Fibroblast of the aortic adventitia (primary cell): ENCODE measurements at regions not wholly inside any gene's neighbourhood (a gene's known extent, or its start where the extent isn't known, plus 50 kb on each side); places are given as distances from the start of the nearest gene placed in this dataset.

ENCODE experiments used
- DNase-seq: peaks from one replicate; pipeline ENCODE4 v3.0.0-alpha.2; 2010; ENCODE audit warnings: low read depth
- H3K4me3 ChIP-seq: 2 replicates; pipeline ENCODE4 v1.5.1; 2011; ENCODE audit warnings: low read depth, mild to moderate bottlenecking, control low read depth, low read length, moderate library complexity
- CTCF ChIP-seq: IDR thresholded peaks from 2 replicates; pipeline ENCODE4 v1.5.1; 2011; ENCODE audit warnings: mild to moderate bottlenecking, low read length, control low read depth, inconsistent platforms; ENCODE audit not compliant: insufficient read depth

GRCh38 chr5:175082866-175083590 lies 358.6 kb downstream of the MSX2 start:
- DNase-seq: no peak
- TF ChIP-seq CTCF: no peak
- no peak overlapping the region for H3K4me3 ChIP-seq

- no peak overlapping the region for H3K4me3 ChIP-seq
- no peak for DNase-seq
- no peak for TF ChIP-seq CTCF
These were observed 358.0 kb downstream of the MSX2 start for GRCh38 chr5:175082346-175082745.

- no peak overlapping the region for H3K4me3 ChIP-seq
- no peak for TF ChIP-seq CTCF
- no peak for DNase-seq
These were observed 355.3 kb downstream of the MSX2 start for GRCh38 chr5:175079707-175080106.

GRCh38 chr5:175070283-175070682 lies 345.9 kb downstream of the MSX2 start:
- no peak for DNase-seq
- no peak overlapping the region for H3K4me3 ChIP-seq
- no peak for TF ChIP-seq CTCF

- DNase-seq: no peak
- no peak overlapping the region for H3K4me3 ChIP-seq
- no peak for TF ChIP-seq CTCF
These were observed 335.9 kb downstream of the MSX2 start for GRCh38 chr5:175060257-175060656.

GRCh38 chr5:175059687-175060211 lies 335.4 kb downstream of the MSX2 start:
- H3K4me3 ChIP-seq: no peak overlapping the region
- peak; percentile 1 for DNase-seq
- TF ChIP-seq CTCF: no peak

GRCh38 chr5:175056831-175057230 lies 332.4 kb downstream of the MSX2 start:
- no peak overlapping the region for H3K4me3 ChIP-seq
- no peak for TF ChIP-seq CTCF
- no peak for DNase-seq
